ENCODE measurements at regions not wholly inside any gene's neighbourhood (a gene's known extent, or its start where the extent isn't known, plus 50 kb on each side); places are given as distances from the start of the nearest gene placed in this dataset.
"Not testable (repeated sequence)": the region's sequence is repeated elsewhere in the genome, so short reads cannot be mapped to it uniquely, and the experiment has no call there.

GRCh38 chr4:131441004-131441688 is 1707.9 kb upstream of the PCDH10 start:
- TF ChIP-seq CTCF (IDR thresholded peaks at IDR 0.05): no peak
- DNase-seq (ENCODE audit: low spot score) (no peak), ATAC-seq (ENCODE audit: low FRiP score) (no peak)

- DNase-seq (ENCODE audit: low spot score): no peak
- no peak for TF ChIP-seq CTCF (IDR thresholded peaks at IDR 0.05)
- no peak for ATAC-seq (ENCODE audit: low FRiP score)
These were observed 1701.2 kb upstream of the PCDH10 start for GRCh38 chr4:131447883-131448282.

GRCh38 chr4:131450572-131451209 is 1698.4 kb upstream of the PCDH10 start:
- TF ChIP-seq CTCF (IDR thresholded peaks at IDR 0.05): no peak
- DNase-seq (ENCODE audit: low spot score): no peak
- no peak for ATAC-seq (ENCODE audit: low FRiP score)

- no peak for DNase-seq (ENCODE audit: low spot score)
- no peak for TF ChIP-seq CTCF (IDR thresholded peaks at IDR 0.05)
- ATAC-seq (ENCODE audit: low FRiP score): no peak
These were observed 1689.5 kb upstream of the PCDH10 start for GRCh38 chr4:131459430-131460101.

GRCh38 chr4:131470360-131470759 is 1678.7 kb upstream of the PCDH10 start:
- no peak for DNase-seq (ENCODE audit: low spot score)
- no peak for ATAC-seq (ENCODE audit: low FRiP score)
- no peak for TF ChIP-seq CTCF (IDR thresholded peaks at IDR 0.05)

GRCh38 chr4:131488772-131489171 is 1660.3 kb upstream of the PCDH10 start:
- ATAC-seq (ENCODE audit: low FRiP score) (no peak), DNase-seq (ENCODE audit: low spot score) (no peak)
- no peak for TF ChIP-seq CTCF (IDR thresholded peaks at IDR 0.05)

- ATAC-seq (ENCODE audit: low FRiP score); DNase-seq (ENCODE audit: low spot score): not testable (repeated sequence)
These were observed 1652.9 kb upstream of the PCDH10 start for GRCh38 chr4:131496211-131496610.

Measured in omental fat pad (tissue), 3 donors.